H1 (cell line): ENCODE measurements at regions not wholly inside any gene's neighbourhood (a gene's known extent, or its start where the extent isn't known, plus 50 kb on each side); places are given as distances from the start of the nearest gene placed in this dataset.

Experiments used
- CTCF ChIP-seq, 3 experiments: IDR thresholded peaks; 1 replicate in 2 of 3; 2 replicates in 1 of 3; pipeline versions ENCODE4 v1.5.1 to v1.6.1; 2011; ENCODE audit warnings: low read length in 3 of 3, mild to moderate bottlenecking in 3 of 3, inconsistent platforms in 2 of 3, low read depth in 1 of 3, moderate library complexity in 1 of 3; ENCODE audit not compliant: insufficient read depth in 1 of 3; ENCODE audit errors: control extremely low read depth in 1 of 3
- POLR2A ChIP-seq, 2 experiments: IDR thresholded peaks; 1 replicate in 1 of 2; 2 replicates in 1 of 2; pipeline ENCODE4 v1.6.1; 2011; ENCODE audit warnings: low read depth in 2 of 2, low read length in 2 of 2, mild to moderate bottlenecking in 2 of 2; ENCODE audit errors: control extremely low read depth in 1 of 2
- POLR2AphosphoS5 ChIP-seq: IDR thresholded peaks from 2 replicates; pipeline ENCODE4 v1.6.1; 2011; ENCODE audit warnings: low read depth, low read length
- SIN3A ChIP-seq, 2 experiments: IDR thresholded peaks in 1 of 2; conservative IDR thresholded peaks in 1 of 2; 2 replicates each; pipeline ENCODE4 v1.6.1; 2011 to 2012; ENCODE audit warnings: low read length in 2 of 2, improper control_type of control experiment in 1 of 2, low read depth in 1 of 2, mild to moderate bottlenecking in 1 of 2
- TEAD4 ChIP-seq: IDR thresholded peaks from 2 replicates; pipeline ENCODE4 v1.6.1; 2012; ENCODE audit warnings: low read depth, low read length, inconsistent platforms, mixed read lengths

- TF ChIP-seq TEAD4 (no peak), POLR2A (IDR thresholded peaks at IDR 0.05; ENCODE audit: control extremely low read depth in 1 of 2, low read depth in 2 of 2, low read length in 2 of 2) (no peak), CTCF (IDR thresholded peaks at IDR 0.05; ENCODE audit: control extremely low read depth in 1 of 3, insufficient read depth in 1 of 3, low read depth in 1 of 3, low read length in 3 of 3) (no peak), POLR2AphosphoS5 (no peak), SIN3A (conservative IDR thresholded peaks at IDR 0.05 in 1 of 2, IDR thresholded peaks at IDR 0.05 in 1 of 2; ENCODE audit: low read depth in 1 of 2, low read length in 2 of 2) (no peak)
Measured at GRCh38 chr17:69761767-69762321, 313.2 kb upstream of the KCNJ16 start.
